ENCODE measurements at regions not wholly inside any gene's neighbourhood (a gene's known extent, or its start where the extent isn't known, plus 50 kb on each side); places are given as distances from the start of the nearest gene placed in this dataset.

DNA sequence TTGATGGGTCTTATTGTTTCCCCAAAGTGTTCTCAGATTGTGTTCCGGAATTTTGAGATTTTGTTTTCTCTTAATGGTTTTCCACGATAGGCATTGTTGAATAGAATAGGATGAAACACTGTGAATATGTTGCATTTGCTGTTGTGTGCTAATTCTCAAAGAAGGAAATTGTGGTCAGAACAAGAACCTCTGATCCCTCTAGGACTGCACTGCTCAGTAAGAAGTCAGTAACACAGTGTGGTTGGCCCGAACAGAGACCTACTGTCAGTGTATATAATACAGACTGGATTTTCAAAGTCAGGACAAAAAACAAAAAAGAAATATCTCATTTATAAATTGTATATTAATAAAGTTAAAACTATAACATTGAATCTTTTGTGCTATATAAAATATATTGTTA is 494.8 kb downstream of the MAT2B start:
- Mint-ChIP-seq H3K9me3 (peaks cover 0 to 6% (median 3%) of the 10 kb centered on the region in 8 donors), H3K27me3 (no peaks in the 10 kb centered on the region), H3K27ac (no peak overlapping the region), H3K36me3 (no peaks in the 10 kb centered on the region), H3K4me1 (no peaks in the 10 kb centered on the region), H3K4me3 (no peak overlapping the region)
- no peaks in the 10 kb centered on the region for H3K9me3 ChIP-seq (ENCODE audit: control insufficient read depth in 1 of 2, low read length in 2 of 2)
- no peak for DNase-seq
- POLR2A ChIA-PET (ENCODE audit: partially characterized antibody): no interaction called here
- no peaks in the 10 kb centered on the region for H3K36me3 ChIP-seq (ENCODE audit: insufficient read depth, low read length)
- H3K4me1 ChIP-seq (ENCODE audit: insufficient read depth, low read length): no peaks in the 10 kb centered on the region
- no peaks in the 10 kb centered on the region for H3K27me3 ChIP-seq (ENCODE audit: insufficient read depth, low read length)
- CTCF ChIA-PET (ENCODE audit: partially characterized antibody): no interaction called here
- H3K4me3 ChIP-seq (ENCODE audit: low read length in 2 of 2): no peak overlapping the region
- intact Hi-C loops (cut with micrococcal nuclease): no loop called here
- H3K27ac ChIP-seq (ENCODE audit: low read depth, low read length): no peak overlapping the region

DNA sequence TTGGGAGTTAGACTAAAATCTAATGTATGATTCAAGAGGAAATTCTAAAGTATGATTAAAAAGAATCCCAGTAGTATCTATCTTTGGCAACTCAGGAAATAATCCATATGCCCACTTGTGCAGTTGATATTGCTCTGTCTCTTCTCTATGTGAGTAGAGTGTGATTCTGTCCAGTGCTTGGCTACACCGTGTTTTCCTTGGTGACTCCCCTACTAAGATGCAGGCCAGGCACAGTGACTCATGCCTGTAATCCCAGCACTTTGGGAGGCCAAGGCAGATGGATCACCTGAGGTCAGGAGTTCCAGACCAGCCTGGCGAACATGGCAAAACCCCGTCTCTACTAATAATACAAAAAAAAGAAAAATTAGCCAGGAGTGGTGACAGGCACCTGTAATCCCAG is 495.4 kb downstream of the MAT2B start:
- POLR2A ChIA-PET (ENCODE audit: partially characterized antibody): no interaction called here
- no peaks in the 10 kb centered on the region for H3K36me3 Mint-ChIP-seq
- H3K27me3 Mint-ChIP-seq: no peaks in the 10 kb centered on the region
- peaks cover 0 to 4% (median 3%) of the 10 kb centered on the region in 8 donors for H3K9me3 Mint-ChIP-seq
- intact Hi-C loops (cut with micrococcal nuclease): no loop called here
- no peak overlapping the region for H3K4me3 Mint-ChIP-seq
- Histone ChIP-seq H3K36me3 (ENCODE audit: insufficient read depth, low read length) (no peaks in the 10 kb centered on the region), H3K27ac (ENCODE audit: low read depth, low read length) (no peak overlapping the region), H3K4me1 (ENCODE audit: insufficient read depth, low read length) (no peaks in the 10 kb centered on the region), H3K27me3 (ENCODE audit: insufficient read depth, low read length) (no peaks in the 10 kb centered on the region), H3K9me3 (ENCODE audit: control insufficient read depth in 1 of 2, low read length in 2 of 2) (no peaks in the 10 kb centered on the region), H3K4me3 (ENCODE audit: low read length in 2 of 2) (no peak overlapping the region)
- no peak overlapping the region for H3K27ac Mint-ChIP-seq
- CTCF ChIA-PET (ENCODE audit: partially characterized antibody): no interaction called here
- no peaks in the 10 kb centered on the region for H3K4me1 Mint-ChIP-seq
- DNase-seq: no peak

DNA sequence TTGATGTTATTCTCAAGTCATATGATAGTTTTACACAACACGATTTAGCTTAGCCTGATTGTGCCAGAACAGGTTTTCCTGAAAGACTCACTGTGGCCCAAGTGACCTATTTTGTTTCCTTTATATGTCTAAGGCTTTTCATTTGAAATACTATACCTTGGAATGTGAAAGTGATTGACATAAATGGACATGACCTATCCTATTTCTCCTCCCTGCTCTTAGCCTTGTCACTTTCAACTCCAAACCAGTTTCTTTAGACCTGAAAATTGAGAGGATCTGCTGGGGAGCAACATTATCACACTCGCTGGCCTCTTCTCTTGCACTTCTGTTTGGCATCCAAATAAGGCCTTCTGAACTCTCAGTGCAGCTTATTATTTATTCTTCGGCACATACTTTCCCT is 496.8 kb downstream of the MAT2B start:
- peaks cover 0 to 4% (median 0%) of the 10 kb centered on the region in 8 donors for H3K9me3 Mint-ChIP-seq
- no peaks in the 10 kb centered on the region for H3K4me1 Mint-ChIP-seq
- no peak overlapping the region for H3K27ac Mint-ChIP-seq
- intact Hi-C loops (cut with micrococcal nuclease): no loop called here
- CTCF ChIA-PET (ENCODE audit: partially characterized antibody): no interaction called here
- no peak overlapping the region for H3K4me3 ChIP-seq (ENCODE audit: low read length in 2 of 2)
- H3K36me3 Mint-ChIP-seq: no peaks in the 10 kb centered on the region
- POLR2A ChIA-PET (ENCODE audit: partially characterized antibody): no interaction called here
- no peak for DNase-seq
- H3K4me1 ChIP-seq (ENCODE audit: insufficient read depth, low read length): no peaks in the 10 kb centered on the region
- H3K9me3 ChIP-seq (ENCODE audit: control insufficient read depth in 1 of 2, low read length in 2 of 2): no peaks in the 10 kb centered on the region
- no peaks in the 10 kb centered on the region for H3K27me3 ChIP-seq (ENCODE audit: insufficient read depth, low read length)
- no peaks in the 10 kb centered on the region for H3K27me3 Mint-ChIP-seq
- H3K36me3 ChIP-seq (ENCODE audit: insufficient read depth, low read length): no peaks in the 10 kb centered on the region
- no peak overlapping the region for H3K27ac ChIP-seq (ENCODE audit: low read depth, low read length)
- H3K4me3 Mint-ChIP-seq: no peak overlapping the region

DNA sequence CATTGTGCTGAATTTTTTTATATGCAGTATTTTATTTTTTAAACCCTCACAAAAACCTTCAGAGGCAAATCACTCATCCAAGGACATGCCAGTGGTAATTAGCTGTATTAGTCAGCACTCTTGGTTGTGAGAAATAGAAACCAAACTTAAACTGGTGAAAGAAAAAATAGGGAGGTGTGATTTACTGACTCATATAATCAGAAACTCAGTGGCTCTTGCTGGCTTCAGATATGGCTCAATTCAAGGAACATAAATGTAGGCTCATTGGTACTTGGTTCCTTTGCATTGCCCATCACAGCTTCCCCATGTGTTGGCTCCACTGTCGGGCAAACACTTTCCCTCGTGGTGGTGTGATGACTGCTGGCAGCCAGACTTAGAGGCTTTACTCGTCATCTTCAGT is 497.2 kb downstream of the MAT2B start:
- H3K36me3 ChIP-seq (ENCODE audit: insufficient read depth, low read length): no peaks in the 10 kb centered on the region
- no peaks in the 10 kb centered on the region for H3K4me1 ChIP-seq (ENCODE audit: insufficient read depth, low read length)
- no peak overlapping the region for H3K4me3 Mint-ChIP-seq
- no peaks in the 10 kb centered on the region for H3K4me1 Mint-ChIP-seq
- ChIA-PET POLR2A (ENCODE audit: partially characterized antibody) (no interaction called here), CTCF (ENCODE audit: partially characterized antibody) (no interaction called here)
- no peak overlapping the region for H3K27ac Mint-ChIP-seq
- H3K9me3 ChIP-seq (ENCODE audit: control insufficient read depth in 1 of 2, low read length in 2 of 2): no peaks in the 10 kb centered on the region
- peaks cover 0 to 4% (median 0%) of the 10 kb centered on the region in 8 donors for H3K9me3 Mint-ChIP-seq
- no peak overlapping the region for H3K4me3 ChIP-seq (ENCODE audit: low read length in 2 of 2)
- H3K27ac ChIP-seq (ENCODE audit: low read depth, low read length): no peak overlapping the region
- no peak for DNase-seq
- intact Hi-C loops (cut with micrococcal nuclease): no loop called here
- no peaks in the 10 kb centered on the region for H3K27me3 ChIP-seq (ENCODE audit: insufficient read depth, low read length)
- no peaks in the 10 kb centered on the region for H3K27me3 Mint-ChIP-seq
- H3K36me3 Mint-ChIP-seq: no peaks in the 10 kb centered on the region

DNA sequence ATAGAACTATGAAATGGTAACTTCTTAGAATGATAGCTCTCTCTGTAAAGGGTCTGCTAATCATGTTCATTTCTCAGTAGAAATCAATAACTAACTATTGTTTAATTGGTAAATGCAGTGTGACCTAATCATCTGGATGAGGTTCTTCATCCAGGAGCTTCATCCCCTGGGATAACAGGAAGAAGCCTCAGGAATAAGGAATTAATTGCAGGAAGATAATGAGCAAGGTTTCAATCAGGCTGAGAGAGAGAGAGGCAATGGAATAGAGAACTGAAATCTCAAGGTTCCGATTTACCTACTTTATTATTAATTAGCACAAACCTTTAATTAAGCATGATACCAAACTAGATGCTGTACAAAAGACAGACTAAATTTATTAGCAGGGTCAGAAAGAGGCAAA is 499.7 kb downstream of the MAT2B start:
- no peak overlapping the region for H3K27ac ChIP-seq (ENCODE audit: low read depth, low read length)
- ChIA-PET CTCF (ENCODE audit: partially characterized antibody) (no interaction called here), POLR2A (ENCODE audit: partially characterized antibody) (no interaction called here)
- H3K9me3 ChIP-seq (ENCODE audit: control insufficient read depth in 1 of 2, low read length in 2 of 2): no peaks in the 10 kb centered on the region
- Mint-ChIP-seq H3K9me3 (peaks cover 0 to 2% (median 0%) of the 10 kb centered on the region in 8 donors), H3K4me3 (no peak overlapping the region), H3K27me3 (no peaks in the 10 kb centered on the region), H3K27ac (no peak overlapping the region), H3K4me1 (no peaks in the 10 kb centered on the region), H3K36me3 (no peaks in the 10 kb centered on the region)
- DNase-seq: no peak
- H3K4me1 ChIP-seq (ENCODE audit: insufficient read depth, low read length): no peaks in the 10 kb centered on the region
- intact Hi-C loops (cut with micrococcal nuclease): no loop called here
- no peak overlapping the region for H3K4me3 ChIP-seq (ENCODE audit: low read length in 2 of 2)
- H3K36me3 ChIP-seq (ENCODE audit: insufficient read depth, low read length): no peaks in the 10 kb centered on the region
- H3K27me3 ChIP-seq (ENCODE audit: insufficient read depth, low read length): no peaks in the 10 kb centered on the region

DNA sequence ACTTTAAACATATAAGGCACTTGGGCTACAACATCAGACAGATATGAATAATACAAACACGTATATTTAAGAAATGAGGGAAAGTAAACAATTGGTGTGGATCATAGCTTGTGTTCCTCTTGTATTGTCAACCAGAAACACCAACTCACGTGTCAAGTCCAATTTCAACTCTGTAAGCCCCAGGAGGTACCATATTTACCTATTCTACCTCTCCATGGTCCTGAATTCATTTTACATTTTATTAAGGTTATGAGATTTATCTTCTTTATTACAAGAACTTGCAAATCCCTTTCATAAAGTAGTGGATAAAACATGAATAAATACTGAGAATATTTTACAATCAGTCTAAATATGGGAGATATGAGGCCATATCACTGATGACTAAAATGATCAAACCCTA is 501.6 kb downstream of the MAT2B start:
- Mint-ChIP-seq H3K9me3 (peaks cover 0 to 4% (median 0%) of the 10 kb centered on the region in 8 donors), H3K27ac (no peak overlapping the region), H3K27me3 (no peaks in the 10 kb centered on the region), H3K4me1 (no peaks in the 10 kb centered on the region), H3K4me3 (no peak overlapping the region), H3K36me3 (no peaks in the 10 kb centered on the region)
- H3K27ac ChIP-seq (ENCODE audit: low read depth, low read length): no peak overlapping the region
- no peaks in the 10 kb centered on the region for H3K4me1 ChIP-seq (ENCODE audit: insufficient read depth, low read length)
- H3K36me3 ChIP-seq (ENCODE audit: insufficient read depth, low read length): no peaks in the 10 kb centered on the region
- no peak for DNase-seq
- no peaks in the 10 kb centered on the region for H3K27me3 ChIP-seq (ENCODE audit: insufficient read depth, low read length)
- no peak overlapping the region for H3K4me3 ChIP-seq (ENCODE audit: low read length in 2 of 2)
- intact Hi-C loops (cut with micrococcal nuclease): no loop called here
- POLR2A ChIA-PET (ENCODE audit: partially characterized antibody): no interaction called here
- CTCF ChIA-PET (ENCODE audit: partially characterized antibody): no interaction called here
- H3K9me3 ChIP-seq (ENCODE audit: control insufficient read depth in 1 of 2, low read length in 2 of 2): no peaks in the 10 kb centered on the region

DNA sequence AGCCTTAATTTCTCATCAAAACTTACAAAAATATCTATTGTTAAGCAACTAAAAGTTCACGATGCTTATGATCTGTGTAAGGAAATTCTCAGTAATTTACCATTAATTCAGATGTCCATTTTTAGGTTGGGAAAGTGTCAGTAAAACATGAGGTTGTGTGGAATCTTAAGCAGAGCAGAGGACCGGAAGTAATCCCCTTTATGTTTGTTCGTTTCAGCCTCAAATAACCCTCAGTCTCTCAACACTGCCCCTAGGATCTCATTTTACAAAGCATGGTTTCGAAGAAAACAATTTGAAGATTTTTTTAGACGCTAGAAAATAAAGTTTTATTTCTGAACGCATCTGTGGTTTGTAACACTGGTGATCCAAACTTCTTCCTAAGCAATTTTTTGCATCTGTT is 504.2 kb downstream of the MAT2B start:
- H3K9me3 ChIP-seq (ENCODE audit: control insufficient read depth in 1 of 2, low read length in 2 of 2): no peaks in the 10 kb centered on the region
- no peak overlapping the region for H3K27ac Mint-ChIP-seq
- CTCF ChIA-PET (ENCODE audit: partially characterized antibody): no interaction called here

DNA sequence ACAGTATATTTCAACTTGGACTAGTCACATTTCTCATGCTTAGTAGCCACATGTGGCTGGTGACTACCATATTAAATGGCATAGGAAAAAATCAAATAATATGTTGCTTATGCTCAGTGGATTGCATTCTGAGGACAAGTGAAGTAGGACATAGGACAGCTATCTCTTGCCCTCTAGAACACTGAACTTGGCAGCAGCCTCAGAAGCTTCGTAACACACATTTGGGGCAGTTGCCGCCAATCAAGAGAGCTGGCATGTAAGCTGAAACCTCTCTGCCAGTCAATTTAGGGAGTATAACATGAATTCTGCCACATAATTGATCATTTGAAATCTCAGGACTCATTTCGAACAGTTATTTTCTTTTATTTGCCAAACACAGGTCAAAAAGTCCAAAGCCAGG is 505.5 kb downstream of the MAT2B start:
- no peaks in the 10 kb centered on the region for H3K4me1 Mint-ChIP-seq
- DNase-seq: no peak
- Histone ChIP-seq H3K27me3 (ENCODE audit: insufficient read depth, low read length) (no peaks in the 10 kb centered on the region), H3K27ac (ENCODE audit: low read depth, low read length) (no peak overlapping the region), H3K4me3 (ENCODE audit: low read length in 2 of 2) (no peak overlapping the region), H3K4me1 (ENCODE audit: insufficient read depth, low read length) (no peaks in the 10 kb centered on the region), H3K9me3 (ENCODE audit: control insufficient read depth in 1 of 2, low read length in 2 of 2) (no peaks in the 10 kb centered on the region), H3K36me3 (ENCODE audit: insufficient read depth, low read length) (no peaks in the 10 kb centered on the region)
- no peaks in the 10 kb centered on the region for H3K27me3 Mint-ChIP-seq
- ChIA-PET CTCF (ENCODE audit: partially characterized antibody) (no interaction called here), POLR2A (ENCODE audit: partially characterized antibody) (no interaction called here)
- H3K9me3 Mint-ChIP-seq: peaks cover 0 to 4% (median 0%) of the 10 kb centered on the region in 8 donors
- no peak overlapping the region for H3K4me3 Mint-ChIP-seq
- intact Hi-C loops (cut with micrococcal nuclease): no loop called here
- no peak overlapping the region for H3K27ac Mint-ChIP-seq
- H3K36me3 Mint-ChIP-seq: no peaks in the 10 kb centered on the region

More for the DNA sequence above, 504.2 kb downstream of the MAT2B start:
- Histone ChIP-seq H3K4me1 (ENCODE audit: insufficient read depth, low read length) (no peaks in the 10 kb centered on the region), H3K4me3 (ENCODE audit: low read length in 2 of 2) (no peak overlapping the region), H3K36me3 (ENCODE audit: insufficient read depth, low read length) (no peaks in the 10 kb centered on the region), H3K27me3 (ENCODE audit: insufficient read depth, low read length) (no peaks in the 10 kb centered on the region), H3K27ac (ENCODE audit: low read depth, low read length) (no peak overlapping the region)
- Mint-ChIP-seq H3K4me3 (no peak overlapping the region), H3K36me3 (no peaks in the 10 kb centered on the region), H3K27me3 (no peaks in the 10 kb centered on the region), H3K9me3 (peaks cover 0 to 4% (median 0%) of the 10 kb centered on the region in 8 donors), H3K4me1 (no peaks in the 10 kb centered on the region)
- intact Hi-C loops (cut with micrococcal nuclease): no loop called here
- POLR2A ChIA-PET (ENCODE audit: partially characterized antibody): no interaction called here
- no peak for DNase-seq

All from CD4-positive, alpha-beta memory T cell (primary cell).